Right lobe of liver (tissue), 4 donors: ENCODE measurements at regions not wholly inside any gene's neighbourhood (a gene's known extent, or its start where the extent isn't known, plus 50 kb on each side); places are given as distances from the start of the nearest gene placed in this dataset.

Experiments used
- POLR2A ChIP-seq: fragments of 450-650 bp; IDR thresholded peaks from one replicate; pipeline ENCODE4 v1.6.1; 2017; ENCODE audit warnings: antibody characterized with exemption, mild to moderate bottlenecking
- TF ChIP-seq, protein P1 (sequence below), 4 donors: fragments of 200-600 bp in 3 of 4; fragments of 450-650 bp in 1 of 4; IDR thresholded peaks; one replicate each; pipeline versions ENCODE4 v1.5.1 to v1.8.0; 2016 to 2022; ENCODE audit warnings: antibody characterized with exemption in 4 of 4, mild to moderate bottlenecking in 2 of 4
- donor health status: DM: no; HTN: no; CAD: no.
- donor health status: DM: no; HTN: no; CAD: no.
- donor health status: DM: no; HTN: yes; CAD: no.

DNA sequence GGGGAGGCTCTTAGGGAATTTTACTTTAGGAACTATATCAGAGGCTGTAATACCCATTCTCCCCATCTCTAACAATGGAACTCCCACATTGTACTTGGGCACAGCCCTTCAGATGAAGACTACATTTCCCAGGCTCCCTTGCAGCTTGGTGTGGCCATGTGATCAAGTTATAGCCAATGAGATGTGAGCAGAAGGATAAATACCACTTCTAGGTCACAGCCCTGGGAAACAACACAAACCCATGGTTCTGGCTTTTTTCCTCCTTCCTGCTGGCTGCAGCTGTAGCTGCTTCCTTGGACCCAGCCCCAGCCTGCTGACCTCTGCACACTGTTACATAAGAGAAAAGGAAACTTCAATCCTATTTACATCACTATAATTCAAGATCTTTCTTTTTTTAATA is 445.9 kb upstream of the JARID2 start:
- TF ChIP-seq, protein P1, sequence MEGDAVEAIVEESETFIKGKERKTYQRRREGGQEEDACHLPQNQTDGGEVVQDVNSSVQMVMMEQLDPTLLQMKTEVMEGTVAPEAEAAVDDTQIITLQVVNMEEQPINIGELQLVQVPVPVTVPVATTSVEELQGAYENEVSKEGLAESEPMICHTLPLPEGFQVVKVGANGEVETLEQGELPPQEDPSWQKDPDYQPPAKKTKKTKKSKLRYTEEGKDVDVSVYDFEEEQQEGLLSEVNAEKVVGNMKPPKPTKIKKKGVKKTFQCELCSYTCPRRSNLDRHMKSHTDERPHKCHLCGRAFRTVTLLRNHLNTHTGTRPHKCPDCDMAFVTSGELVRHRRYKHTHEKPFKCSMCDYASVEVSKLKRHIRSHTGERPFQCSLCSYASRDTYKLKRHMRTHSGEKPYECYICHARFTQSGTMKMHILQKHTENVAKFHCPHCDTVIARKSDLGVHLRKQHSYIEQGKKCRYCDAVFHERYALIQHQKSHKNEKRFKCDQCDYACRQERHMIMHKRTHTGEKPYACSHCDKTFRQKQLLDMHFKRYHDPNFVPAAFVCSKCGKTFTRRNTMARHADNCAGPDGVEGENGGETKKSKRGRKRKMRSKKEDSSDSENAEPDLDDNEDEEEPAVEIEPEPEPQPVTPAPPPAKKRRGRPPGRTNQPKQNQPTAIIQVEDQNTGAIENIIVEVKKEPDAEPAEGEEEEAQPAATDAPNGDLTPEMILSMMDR (IDR thresholded peaks at IDR 0.05) = no peak
- TF ChIP-seq POLR2A = no peak
